ENCODE measurements at regions not wholly inside any gene's neighbourhood (a gene's known extent, or its start where the extent isn't known, plus 50 kb on each side); places are given as distances from the start of the nearest gene placed in this dataset.

GRCh38 chr1:208536212-208536611 is 292.0 kb upstream of the PLXNA2 start:
- Histone ChIP-seq H3K9me3 (ENCODE audit: control insufficient read depth, insufficient read depth, low read length) (no peaks in the 10 kb centered on the region), H3K36me3 (ENCODE audit: control insufficient read depth, insufficient read depth, low read length) (no peaks in the 10 kb centered on the region), H3K27me3 (ENCODE audit: control insufficient read depth, insufficient read depth, low read length) (no peaks in the 10 kb centered on the region), H3K4me3 (ENCODE audit: low read depth, low read length) (no peak overlapping the region), H3K9ac (ENCODE audit: low read depth, low read length) (no peak overlapping the region), H3K4me1 (ENCODE audit: control insufficient read depth, insufficient read depth, low read length) (peaks cover 4% of the 10 kb centered on the region)

- H3K4me1 ChIP-seq (ENCODE audit: control insufficient read depth, insufficient read depth, low read length) = peaks cover 4% of the 10 kb centered on the region
These were observed 293.0 kb upstream of the PLXNA2 start for GRCh38 chr1:208537198-208537597.

GRCh38 chr1:208538078-208538477 is 293.9 kb upstream of the PLXNA2 start:
- no peaks in the 10 kb centered on the region for H3K36me3 ChIP-seq (ENCODE audit: control insufficient read depth, insufficient read depth, low read length)
- no peaks in the 10 kb centered on the region for H3K9me3 ChIP-seq (ENCODE audit: control insufficient read depth, insufficient read depth, low read length)
- H3K9ac ChIP-seq (ENCODE audit: low read depth, low read length) = no peak overlapping the region
- H3K4me1 ChIP-seq (ENCODE audit: control insufficient read depth, insufficient read depth, low read length) = peaks cover 4% of the 10 kb centered on the region
- H3K4me3 ChIP-seq (ENCODE audit: low read depth, low read length) = no peak overlapping the region
- no peaks in the 10 kb centered on the region for H3K27me3 ChIP-seq (ENCODE audit: control insufficient read depth, insufficient read depth, low read length)

More at GRCh38 chr1:208537198-208537597, 293.0 kb upstream of the PLXNA2 start:
- Histone ChIP-seq H3K9me3 (ENCODE audit: control insufficient read depth, insufficient read depth, low read length) (no peaks in the 10 kb centered on the region), H3K9ac (ENCODE audit: low read depth, low read length) (no peak overlapping the region), H3K36me3 (ENCODE audit: control insufficient read depth, insufficient read depth, low read length) (no peaks in the 10 kb centered on the region), H3K4me3 (ENCODE audit: low read depth, low read length) (no peak overlapping the region), H3K27me3 (ENCODE audit: control insufficient read depth, insufficient read depth, low read length) (no peaks in the 10 kb centered on the region)

- Histone ChIP-seq H3K27me3 (ENCODE audit: control insufficient read depth, insufficient read depth, low read length) (no peaks in the 10 kb centered on the region), H3K4me1 (ENCODE audit: control insufficient read depth, insufficient read depth, low read length) (peaks cover 2% of the 10 kb centered on the region), H3K9me3 (ENCODE audit: control insufficient read depth, insufficient read depth, low read length) (no peaks in the 10 kb centered on the region), H3K36me3 (ENCODE audit: control insufficient read depth, insufficient read depth, low read length) (no peaks in the 10 kb centered on the region), H3K9ac (ENCODE audit: low read depth, low read length) (no peak overlapping the region), H3K4me3 (ENCODE audit: low read depth, low read length) (no peak overlapping the region)
These were observed 294.4 kb upstream of the PLXNA2 start for GRCh38 chr1:208538587-208538986.

GRCh38 chr1:208540724-208541123 is 296.5 kb upstream of the PLXNA2 start:
- Histone ChIP-seq H3K9me3 (ENCODE audit: control insufficient read depth, insufficient read depth, low read length) (no peaks in the 10 kb centered on the region), H3K9ac (ENCODE audit: low read depth, low read length) (no peak overlapping the region), H3K4me1 (ENCODE audit: control insufficient read depth, insufficient read depth, low read length) (no peaks in the 10 kb centered on the region), H3K4me3 (ENCODE audit: low read depth, low read length) (no peak overlapping the region), H3K36me3 (ENCODE audit: control insufficient read depth, insufficient read depth, low read length) (no peaks in the 10 kb centered on the region), H3K27me3 (ENCODE audit: control insufficient read depth, insufficient read depth, low read length) (no peaks in the 10 kb centered on the region)

GRCh38 chr1:208541225-208541855 is 297.2 kb upstream of the PLXNA2 start:
- no peaks in the 10 kb centered on the region for H3K9me3 ChIP-seq (ENCODE audit: control insufficient read depth, insufficient read depth, low read length)
- H3K27me3 ChIP-seq (ENCODE audit: control insufficient read depth, insufficient read depth, low read length) = no peaks in the 10 kb centered on the region
- H3K36me3 ChIP-seq (ENCODE audit: control insufficient read depth, insufficient read depth, low read length) = no peaks in the 10 kb centered on the region
- no peak overlapping the region for H3K9ac ChIP-seq (ENCODE audit: low read depth, low read length)
- H3K4me1 ChIP-seq (ENCODE audit: control insufficient read depth, insufficient read depth, low read length) = no peaks in the 10 kb centered on the region
- H3K4me3 ChIP-seq (ENCODE audit: low read depth, low read length) = no peak overlapping the region

- Histone ChIP-seq H3K36me3 (ENCODE audit: control insufficient read depth, insufficient read depth, low read length) (no peaks in the 10 kb centered on the region), H3K4me1 (ENCODE audit: control insufficient read depth, insufficient read depth, low read length) (no peaks in the 10 kb centered on the region), H3K4me3 (ENCODE audit: low read depth, low read length) (no peak overlapping the region), H3K27me3 (ENCODE audit: control insufficient read depth, insufficient read depth, low read length) (no peaks in the 10 kb centered on the region), H3K9ac (ENCODE audit: low read depth, low read length) (no peak overlapping the region), H3K9me3 (ENCODE audit: control insufficient read depth, insufficient read depth, low read length) (no peaks in the 10 kb centered on the region)
These were observed 298.1 kb upstream of the PLXNA2 start for GRCh38 chr1:208542309-208542708.

- Histone ChIP-seq H3K9ac (ENCODE audit: low read depth, low read length) (no peak overlapping the region), H3K36me3 (ENCODE audit: control insufficient read depth, insufficient read depth, low read length) (no peaks in the 10 kb centered on the region), H3K4me3 (ENCODE audit: low read depth, low read length) (no peak overlapping the region), H3K4me1 (ENCODE audit: control insufficient read depth, insufficient read depth, low read length) (no peaks in the 10 kb centered on the region), H3K9me3 (ENCODE audit: control insufficient read depth, insufficient read depth, low read length) (no peaks in the 10 kb centered on the region), H3K27me3 (ENCODE audit: control insufficient read depth, insufficient read depth, low read length) (no peaks in the 10 kb centered on the region)
These were observed 299.9 kb upstream of the PLXNA2 start for GRCh38 chr1:208544053-208544452.

GRCh38 chr1:208544794-208545193 is 300.6 kb upstream of the PLXNA2 start:
- Histone ChIP-seq H3K4me3 (ENCODE audit: low read depth, low read length) (no peak overlapping the region), H3K36me3 (ENCODE audit: control insufficient read depth, insufficient read depth, low read length) (no peaks in the 10 kb centered on the region), H3K27me3 (ENCODE audit: control insufficient read depth, insufficient read depth, low read length) (no peaks in the 10 kb centered on the region), H3K9me3 (ENCODE audit: control insufficient read depth, insufficient read depth, low read length) (no peaks in the 10 kb centered on the region), H3K9ac (ENCODE audit: low read depth, low read length) (no peak overlapping the region), H3K4me1 (ENCODE audit: control insufficient read depth, insufficient read depth, low read length) (no peaks in the 10 kb centered on the region)

- H3K27me3 ChIP-seq (ENCODE audit: control insufficient read depth, insufficient read depth, low read length) = no peaks in the 10 kb centered on the region
- no peak overlapping the region for H3K4me3 ChIP-seq (ENCODE audit: low read depth, low read length)
- H3K9me3 ChIP-seq (ENCODE audit: control insufficient read depth, insufficient read depth, low read length) = no peaks in the 10 kb centered on the region
- no peaks in the 10 kb centered on the region for H3K36me3 ChIP-seq (ENCODE audit: control insufficient read depth, insufficient read depth, low read length)
- no peaks in the 10 kb centered on the region for H3K4me1 ChIP-seq (ENCODE audit: control insufficient read depth, insufficient read depth, low read length)
- H3K9ac ChIP-seq (ENCODE audit: low read depth, low read length) = no peak overlapping the region
These were observed 306.8 kb upstream of the PLXNA2 start for GRCh38 chr1:208551024-208551423.

- Histone ChIP-seq H3K9ac (ENCODE audit: low read depth, low read length) (no peak overlapping the region), H3K27me3 (ENCODE audit: control insufficient read depth, insufficient read depth, low read length) (no peaks in the 10 kb centered on the region), H3K4me1 (ENCODE audit: control insufficient read depth, insufficient read depth, low read length) (no peaks in the 10 kb centered on the region), H3K9me3 (ENCODE audit: control insufficient read depth, insufficient read depth, low read length) (no peaks in the 10 kb centered on the region), H3K4me3 (ENCODE audit: low read depth, low read length) (no peak overlapping the region), H3K36me3 (ENCODE audit: control insufficient read depth, insufficient read depth, low read length) (no peaks in the 10 kb centered on the region)
These were observed 307.6 kb upstream of the PLXNA2 start for GRCh38 chr1:208551633-208552320.

GRCh38 chr1:208552928-208553327 is 308.7 kb upstream of the PLXNA2 start:
- no peaks in the 10 kb centered on the region for H3K27me3 ChIP-seq (ENCODE audit: control insufficient read depth, insufficient read depth, low read length)
- H3K9me3 ChIP-seq (ENCODE audit: control insufficient read depth, insufficient read depth, low read length) = no peaks in the 10 kb centered on the region
- no peak overlapping the region for H3K9ac ChIP-seq (ENCODE audit: low read depth, low read length)
- no peak overlapping the region for H3K4me3 ChIP-seq (ENCODE audit: low read depth, low read length)
- H3K4me1 ChIP-seq (ENCODE audit: control insufficient read depth, insufficient read depth, low read length) = no peaks in the 10 kb centered on the region
- no peaks in the 10 kb centered on the region for H3K36me3 ChIP-seq (ENCODE audit: control insufficient read depth, insufficient read depth, low read length)
